Retinal pigment epithelial cell (primary cell): ENCODE measurements at regions not wholly inside any gene's neighbourhood (a gene's known extent, or its start where the extent isn't known, plus 50 kb on each side); places are given as distances from the start of the nearest gene placed in this dataset.
"Not testable (repeated sequence)": the region's sequence is repeated elsewhere in the genome, so short reads cannot be mapped to it uniquely, and the experiment has no call there.

ENCODE experiments used
- DNase-seq: peaks from one replicate; pipeline ENCODE4 v3.0.0-alpha.2; 2010; ENCODE audit warnings: low read depth
- H3K4me3 ChIP-seq: 2 replicates; pipeline ENCODE4 v1.5.1; 2011; ENCODE audit warnings: mild to moderate bottlenecking, low read length, control low read depth, moderate library complexity
- TF ChIP-seq, protein P1 (sequence below): conservative IDR thresholded peaks from 2 replicates; pipeline ENCODE4 v1.5.1; 2011; ENCODE audit warnings: low read depth, low read length, control low read depth, inconsistent platforms

DNA sequence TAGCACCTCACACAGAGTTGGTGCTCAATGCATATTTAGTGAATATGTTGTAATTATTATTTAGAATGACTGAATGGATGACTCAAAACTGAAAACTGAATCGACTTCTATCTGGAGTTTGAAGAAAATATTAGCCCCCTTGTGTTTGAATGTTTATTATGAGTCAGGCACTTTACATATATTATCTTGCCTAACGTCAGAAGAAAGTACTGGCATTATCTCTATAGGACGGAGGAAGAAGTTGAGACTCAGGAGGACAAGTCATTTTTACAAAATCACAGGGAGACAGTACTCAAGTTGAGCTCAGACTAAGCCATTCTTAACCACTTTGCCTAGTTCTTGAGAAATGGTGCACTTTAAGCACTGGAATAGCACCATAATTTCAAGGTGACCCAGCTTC, 684.0 kb downstream of the UTRN start:
- DNase-seq: no peak
- TF ChIP-seq, protein P1, sequence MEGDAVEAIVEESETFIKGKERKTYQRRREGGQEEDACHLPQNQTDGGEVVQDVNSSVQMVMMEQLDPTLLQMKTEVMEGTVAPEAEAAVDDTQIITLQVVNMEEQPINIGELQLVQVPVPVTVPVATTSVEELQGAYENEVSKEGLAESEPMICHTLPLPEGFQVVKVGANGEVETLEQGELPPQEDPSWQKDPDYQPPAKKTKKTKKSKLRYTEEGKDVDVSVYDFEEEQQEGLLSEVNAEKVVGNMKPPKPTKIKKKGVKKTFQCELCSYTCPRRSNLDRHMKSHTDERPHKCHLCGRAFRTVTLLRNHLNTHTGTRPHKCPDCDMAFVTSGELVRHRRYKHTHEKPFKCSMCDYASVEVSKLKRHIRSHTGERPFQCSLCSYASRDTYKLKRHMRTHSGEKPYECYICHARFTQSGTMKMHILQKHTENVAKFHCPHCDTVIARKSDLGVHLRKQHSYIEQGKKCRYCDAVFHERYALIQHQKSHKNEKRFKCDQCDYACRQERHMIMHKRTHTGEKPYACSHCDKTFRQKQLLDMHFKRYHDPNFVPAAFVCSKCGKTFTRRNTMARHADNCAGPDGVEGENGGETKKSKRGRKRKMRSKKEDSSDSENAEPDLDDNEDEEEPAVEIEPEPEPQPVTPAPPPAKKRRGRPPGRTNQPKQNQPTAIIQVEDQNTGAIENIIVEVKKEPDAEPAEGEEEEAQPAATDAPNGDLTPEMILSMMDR: no peak
- H3K4me3 ChIP-seq: no peak overlapping the region

DNA sequence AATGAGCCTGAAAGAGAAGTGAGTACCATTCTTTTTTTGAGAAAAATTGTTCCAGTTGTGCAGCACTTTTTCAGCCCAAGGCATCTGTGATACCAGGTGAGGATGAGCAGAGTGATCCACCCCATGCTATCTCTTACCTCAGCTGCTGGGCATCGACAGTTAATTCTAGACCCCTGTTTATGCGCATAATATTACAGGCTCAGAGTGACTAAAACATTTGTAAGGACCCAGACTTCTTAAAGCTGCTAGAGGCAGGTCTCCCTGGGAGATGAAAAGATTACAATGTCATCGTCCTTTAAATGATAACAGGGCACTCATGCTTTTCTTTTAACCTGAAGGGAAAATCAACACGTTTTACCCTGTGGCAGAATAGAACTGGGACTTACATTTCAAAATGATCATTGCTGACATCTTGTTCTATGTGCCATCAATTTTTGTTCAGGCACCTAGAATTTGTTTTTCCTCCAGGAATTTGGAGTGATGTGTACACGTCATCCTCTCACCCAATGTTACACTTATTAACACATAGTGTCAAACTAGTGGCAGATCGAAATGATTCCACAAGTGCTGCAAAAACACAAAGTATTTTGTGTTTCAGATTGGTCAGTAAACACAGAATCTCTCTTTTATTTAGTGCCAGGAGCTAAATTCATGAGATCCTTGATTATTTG, 684.6 kb downstream of the UTRN start:
- TF ChIP-seq, protein P1: no peak
- no peak overlapping the region for H3K4me3 ChIP-seq
- DNase-seq: no peak

DNA sequence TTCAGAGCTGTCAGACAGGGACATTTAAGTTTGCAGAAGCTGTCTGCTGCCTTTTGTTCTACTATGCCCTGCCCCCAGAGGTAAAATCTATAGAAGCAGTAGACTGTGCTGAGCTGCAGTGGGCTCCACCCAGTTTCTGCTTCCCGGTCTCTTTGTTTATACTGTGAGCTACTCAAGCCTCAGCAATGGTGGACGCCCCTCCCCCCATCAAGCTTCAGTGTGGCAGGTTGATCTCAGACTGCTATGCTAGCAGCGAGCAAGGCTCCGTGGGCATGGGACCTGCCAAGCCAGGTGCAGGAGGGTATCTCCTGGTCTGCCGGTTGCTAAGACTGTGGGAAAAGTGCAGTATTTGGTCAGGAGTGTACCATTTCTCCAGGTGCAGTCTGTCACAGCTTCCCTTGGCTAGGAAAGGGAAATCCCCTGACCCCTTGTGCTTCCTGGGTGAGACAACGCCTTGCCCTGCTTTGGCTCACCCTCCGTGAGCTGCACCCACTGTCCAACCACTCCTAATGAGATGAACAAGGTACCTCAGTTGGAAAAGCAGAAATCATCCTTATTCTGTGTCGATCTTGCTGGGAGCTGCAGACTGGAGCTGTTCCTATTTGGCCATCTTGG, 692.2 kb downstream of the UTRN start:
- peak; percentile 14 for DNase-seq
- not testable (repeated sequence) for H3K4me3 ChIP-seq

DNA sequence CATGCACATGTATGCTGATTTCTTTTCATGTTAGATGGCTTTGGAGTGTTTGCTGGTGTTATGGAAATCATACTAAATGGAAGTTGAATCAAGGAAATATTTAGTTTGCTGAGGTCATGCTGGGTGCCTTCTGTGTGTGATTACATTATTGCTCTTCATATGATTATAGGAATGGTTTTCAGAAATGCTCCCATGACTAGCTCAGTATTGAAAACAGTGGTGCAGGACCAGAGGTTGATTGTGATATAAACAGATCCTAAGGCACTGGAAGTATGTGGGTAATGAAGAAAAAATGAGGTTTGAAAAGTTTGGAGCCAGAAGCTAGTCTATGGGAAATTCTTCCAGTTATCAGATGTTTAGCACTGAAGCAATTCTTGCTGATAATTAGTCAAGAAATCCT, 693.1 kb downstream of the UTRN start:
- DNase-seq: no peak
- H3K4me3 ChIP-seq: no peak overlapping the region
- TF ChIP-seq, protein P1: no peak

DNA sequence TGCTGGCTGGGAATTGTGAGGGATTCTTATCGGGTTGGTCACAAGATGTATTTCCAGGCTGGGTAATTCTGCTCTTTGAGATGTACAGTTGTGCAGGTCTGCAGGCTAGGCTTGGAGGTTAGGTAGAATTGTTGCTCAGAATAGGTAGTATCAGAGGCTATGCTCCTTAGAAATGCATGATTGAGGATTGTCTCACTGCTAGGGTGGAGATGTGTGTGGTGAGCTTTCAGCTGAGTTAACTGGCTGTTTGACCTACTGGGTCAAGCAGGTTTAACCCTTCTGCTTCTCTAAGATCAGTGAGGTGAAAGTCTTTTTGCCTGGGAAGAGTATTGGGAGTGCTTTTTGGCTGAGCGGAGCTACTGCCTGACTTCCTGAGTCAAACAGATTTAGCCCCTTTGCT, 701.1 kb downstream of the UTRN start:
- no peak overlapping the region for H3K4me3 ChIP-seq
- TF ChIP-seq, protein P1: no peak
- no peak for DNase-seq

DNA sequence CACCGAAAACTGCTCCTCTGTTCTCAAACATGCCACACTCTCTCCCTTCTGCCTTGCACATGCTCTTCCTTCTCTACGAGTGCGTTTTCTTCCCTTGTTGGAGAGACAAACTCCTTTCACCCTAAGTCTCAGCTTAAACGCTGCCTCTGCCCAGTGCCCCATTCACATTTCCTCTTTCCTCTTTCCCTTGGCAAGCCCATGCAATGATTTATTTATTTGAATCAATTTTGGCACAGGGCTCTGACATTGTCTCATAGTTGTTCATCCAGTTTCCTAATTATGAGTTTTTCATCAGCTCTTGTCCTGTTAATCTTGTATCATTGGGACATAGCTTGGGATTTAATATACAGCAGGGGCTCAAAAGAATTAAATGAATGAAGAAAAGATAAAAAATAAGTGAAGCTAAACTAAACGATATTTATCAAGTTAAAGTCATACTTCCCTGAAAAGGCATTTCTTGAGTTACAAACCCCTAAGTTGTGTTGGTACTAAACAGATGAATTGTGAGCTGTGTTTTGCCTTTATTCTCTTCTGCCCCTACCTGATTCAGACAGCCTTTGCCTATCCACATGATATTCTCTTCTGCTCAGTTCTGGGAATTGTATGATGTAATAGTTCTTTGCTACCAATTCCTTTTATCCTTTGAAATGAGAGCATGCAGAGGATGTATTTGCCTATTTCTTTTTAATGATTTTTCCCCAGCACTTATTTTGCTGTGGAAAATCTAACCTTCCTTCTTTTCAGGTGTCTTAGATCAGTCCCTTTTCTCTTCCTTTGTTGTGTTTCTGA, 704.4 kb downstream of the UTRN start:
- TF ChIP-seq, protein P1: no peak
- no peak overlapping the region for H3K4me3 ChIP-seq
- DNase-seq: no peak

DNA sequence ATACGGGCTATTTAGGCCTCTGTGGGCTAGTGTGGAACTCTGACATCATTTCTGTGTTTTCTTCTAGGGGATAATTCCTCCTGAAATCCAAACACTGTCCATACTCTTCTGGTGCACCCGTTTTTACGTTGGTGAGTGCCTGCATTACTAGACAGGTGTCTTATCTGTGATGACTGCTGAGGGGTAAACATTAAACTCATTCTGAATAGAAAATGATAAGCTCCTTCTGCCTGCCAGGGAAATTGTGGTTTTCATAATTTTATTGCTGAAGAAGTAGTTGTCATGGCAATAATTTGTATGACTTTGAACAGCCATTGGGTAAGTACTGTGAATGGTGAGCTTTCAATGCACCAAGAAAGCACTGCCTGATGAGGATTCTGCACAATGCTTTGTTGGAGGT, 705.6 kb downstream of the UTRN start:
- DNase-seq: no peak
- H3K4me3 ChIP-seq: no peak overlapping the region
- TF ChIP-seq, protein P1: no peak
